NCI-H82 treated with DMSO at 0.1 percent for 48 hours (cell line): ENCODE measurements at regions not wholly inside any gene's neighbourhood (a gene's known extent, or its start where the extent isn't known, plus 50 kb on each side); places are given as distances from the start of the nearest gene placed in this dataset.

Experiments used
- DNase-seq: peaks from one replicate; lab custom pipeline; 2025; ENCODE audit not compliant: unreplicated experiment; lab: John Stamatoyannopoulos, UW

GRCh38 chr14:104506461-104507253 lies 72.9 kb upstream of the C14orf180 start:
- DNase-seq = no peak

- no peak for DNase-seq
Measured at GRCh38 chr14:104507443-104507842, 72.1 kb upstream of the C14orf180 start.

- DNase-seq = no peak
Measured at GRCh38 chr14:104509673-104510072, 69.9 kb upstream of the C14orf180 start.

- DNase-seq = no peak
Measured at GRCh38 chr14:104510216-104510615, 69.3 kb upstream of the C14orf180 start.

GRCh38 chr14:104510794-104511611 lies 68.6 kb upstream of the C14orf180 start:
- no peak for DNase-seq

- DNase-seq = no peak
Measured at GRCh38 chr14:104512061-104512460, 67.5 kb upstream of the C14orf180 start.

- no peak for DNase-seq
Measured at GRCh38 chr14:104512771-104513640, 66.6 kb upstream of the C14orf180 start.

- DNase-seq = no peak
Measured at GRCh38 chr14:104513641-104514046, 65.9 kb upstream of the C14orf180 start.

- DNase-seq = no peak
Measured at GRCh38 chr14:104514156-104514848, 65.3 kb upstream of the C14orf180 start.

GRCh38 chr14:104515059-104515810 lies 64.3 kb upstream of the C14orf180 start:
- DNase-seq = no peak

GRCh38 chr14:104515811-104516780 lies 63.5 kb upstream of the C14orf180 start:
- no peak for DNase-seq

GRCh38 chr14:104516906-104517305 lies 62.7 kb upstream of the C14orf180 start:
- DNase-seq = no peak

- DNase-seq = no peak
Measured at GRCh38 chr14:104517426-104517825, 62.1 kb upstream of the C14orf180 start.

- DNase-seq = no peak
Measured at GRCh38 chr14:104517867-104518266, 61.7 kb upstream of the C14orf180 start.

GRCh38 chr14:104518659-104519350 lies 60.8 kb upstream of the C14orf180 start:
- no peak for DNase-seq

GRCh38 chr14:104519721-104520120 lies 59.8 kb upstream of the C14orf180 start:
- no peak for DNase-seq

- no peak for DNase-seq
Measured at GRCh38 chr14:104520620-104521410, 58.7 kb upstream of the C14orf180 start.
